Ovary (tissue), 3 donors: ENCODE measurements at regions not wholly inside any gene's neighbourhood (a gene's known extent, or its start where the extent isn't known, plus 50 kb on each side); places are given as distances from the start of the nearest gene placed in this dataset.

Experiments used
- CTCF ChIP-seq, 3 donors: fragments of 450-650 bp in 2 of 3; fragments of 200-600 bp in 1 of 3; IDR thresholded peaks; one replicate each; pipeline versions ENCODE4 v1.5.1 to v1.8.0; 2016 to 2022; ENCODE audit warnings: antibody characterized with exemption in 3 of 3, mild to moderate bottlenecking in 1 of 3
- EP300 ChIP-seq: sonication (generic); formaldehyde crosslinking; IDR thresholded peaks from one replicate; pipeline ENCODE4 v1.6.1; 2017; ENCODE audit warnings: antibody characterized with exemption
- donor health status: DM: no; HTN: no; CAD: no.

- no peak for TF ChIP-seq CTCF (IDR thresholded peaks at IDR 0.05)
- no peak for TF ChIP-seq EP300
Observed at GRCh38 chr5:123710031-123710430, 198.1 kb downstream of the CSNK1G3 start.
